T47D (cell line): ENCODE measurements at regions not wholly inside any gene's neighbourhood (a gene's known extent, or its start where the extent isn't known, plus 50 kb on each side); places are given as distances from the start of the nearest gene placed in this dataset.
A peak's percentile ranks its signal among the peaks of the same experiment; 100 is the strongest.

Source experiments
- DNase-seq, 2 experiments: peaks; one replicate each; pipeline versions ENCODE4 v3.0.0 to v3.0.0-alpha.2; 2011 to 2012; ENCODE audit warnings: low read depth in 1 of 2, low spot score in 1 of 2
- JUND ChIP-seq: IDR thresholded peaks from 2 replicates; pipeline ENCODE4 v1.6.1; 2012; ENCODE audit warnings: low read depth
- in situ Hi-C: cut with HindIII; loops from 2 replicates; pipeline ENCODE4 v1.10.0; 2016; ENCODE audit warnings: low sequenced_read_pairs, low pct_unique_long_range_greater_than_20kb

GRCh38 chr1:232239998-232240397 lies 389.9 kb downstream of the SIPA1L2 start:
- in situ Hi-C loops = no loop called here
- no peak for DNase-seq

GRCh38 chr1:232239522-232239921 lies 390.4 kb downstream of the SIPA1L2 start:
- in situ Hi-C loops = no loop called here
- no peak for DNase-seq
- no peak for TF ChIP-seq JUND

More at GRCh38 chr1:232239998-232240397, 389.9 kb downstream of the SIPA1L2 start:
- TF ChIP-seq JUND = no peak

GRCh38 chr1:232238009-232238408 lies 391.9 kb downstream of the SIPA1L2 start:
- DNase-seq = no peak
- in situ Hi-C loops = no loop called here
- no peak for TF ChIP-seq JUND

- in situ Hi-C loops = no loop called here
- TF ChIP-seq JUND = no peak
- DNase-seq = no peak
Measured at GRCh38 chr1:232227306-232227705, 402.6 kb downstream of the SIPA1L2 start.

- in situ Hi-C loops = no loop called here
- TF ChIP-seq JUND = no peak
- DNase-seq = peak in 1 of 2 experiments; percentile 17
Measured at GRCh38 chr1:232226197-232226712, 403.7 kb downstream of the SIPA1L2 start.

- DNase-seq = no peak
- in situ Hi-C loops = no loop called here
- no peak for TF ChIP-seq JUND
Measured at GRCh38 chr1:232225336-232226131, 404.4 kb downstream of the SIPA1L2 start.

- in situ Hi-C loops = no loop called here
- TF ChIP-seq JUND = no peak
- DNase-seq = no peak
Measured at GRCh38 chr1:232223887-232224286, 406.0 kb downstream of the SIPA1L2 start.

GRCh38 chr1:232223183-232223708 lies 406.7 kb downstream of the SIPA1L2 start:
- in situ Hi-C loops = no loop called here
- DNase-seq = no peak
- no peak for TF ChIP-seq JUND

GRCh38 chr1:232222614-232223013 lies 407.3 kb downstream of the SIPA1L2 start:
- TF ChIP-seq JUND = no peak
- in situ Hi-C loops = no loop called here
- DNase-seq = no peak

- DNase-seq = no peak
- in situ Hi-C loops = no loop called here
- TF ChIP-seq JUND = no peak
Measured at GRCh38 chr1:232221802-232222499, 408.0 kb downstream of the SIPA1L2 start.

- peak in 1 of 2 experiments; percentile 34 for DNase-seq
- TF ChIP-seq JUND = no peak
- in situ Hi-C loops = no loop called here
Measured at GRCh38 chr1:232218955-232219865, 410.7 kb downstream of the SIPA1L2 start.

- DNase-seq = no peak
- in situ Hi-C loops = no loop called here
- no peak for TF ChIP-seq JUND
Measured at GRCh38 chr1:232213928-232214327, 416.0 kb downstream of the SIPA1L2 start.
